GM19467 (cell line): ENCODE measurements at regions not wholly inside any gene's neighbourhood (a gene's known extent, or its start where the extent isn't known, plus 50 kb on each side); places are given as distances from the start of the nearest gene placed in this dataset.

ENCODE experiments used
- ATAC-seq: cut with Tn5 transposase; IDR thresholded peaks from one replicate; pipeline ENCODE4 v1.9.1; 2021; ENCODE audit warnings: mild to moderate bottlenecking, moderate library complexity; ENCODE audit not compliant: unreplicated experiment

DNA sequence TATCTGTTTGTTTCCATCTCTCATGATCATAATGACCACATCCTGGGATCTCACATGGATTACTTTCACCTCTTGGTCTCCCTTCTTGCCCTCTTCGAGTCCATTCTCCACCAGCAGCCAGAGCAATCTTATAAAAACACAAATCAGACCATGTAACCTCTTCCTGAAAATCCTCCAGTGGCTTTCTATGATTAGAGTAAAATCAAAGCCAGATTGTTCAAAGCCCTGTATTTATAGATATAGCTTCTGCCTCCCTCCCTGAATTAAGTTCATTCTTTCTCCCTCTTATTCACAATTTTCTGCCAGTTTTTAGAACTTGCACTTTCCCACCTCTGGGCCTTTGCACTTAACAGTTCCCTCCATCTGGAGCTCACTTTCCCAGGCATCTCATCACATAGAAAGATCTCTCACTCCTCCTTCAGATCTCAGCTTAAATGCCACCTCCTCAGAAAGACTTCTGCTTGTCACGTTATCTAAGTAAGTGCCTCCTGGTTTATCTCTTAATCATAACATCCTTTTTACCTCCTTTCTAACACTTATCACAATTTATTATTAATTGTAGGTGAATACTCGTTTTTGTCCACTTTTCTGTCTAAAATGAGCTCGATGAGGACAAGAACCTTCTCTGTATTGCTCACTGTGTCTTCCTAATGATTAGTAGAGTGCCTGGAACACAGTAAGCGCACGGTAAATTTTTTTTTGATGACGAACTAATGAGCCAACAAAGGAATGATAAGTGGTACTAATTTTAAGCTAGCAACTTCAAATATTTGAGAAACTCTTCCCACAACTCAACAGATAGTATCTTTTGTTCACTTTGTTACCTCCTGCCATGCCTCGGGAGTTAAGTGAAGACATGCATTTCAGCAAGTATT, 80.5 kb downstream of the CYB561 start:
- ATAC-seq, result no peak

DNA sequence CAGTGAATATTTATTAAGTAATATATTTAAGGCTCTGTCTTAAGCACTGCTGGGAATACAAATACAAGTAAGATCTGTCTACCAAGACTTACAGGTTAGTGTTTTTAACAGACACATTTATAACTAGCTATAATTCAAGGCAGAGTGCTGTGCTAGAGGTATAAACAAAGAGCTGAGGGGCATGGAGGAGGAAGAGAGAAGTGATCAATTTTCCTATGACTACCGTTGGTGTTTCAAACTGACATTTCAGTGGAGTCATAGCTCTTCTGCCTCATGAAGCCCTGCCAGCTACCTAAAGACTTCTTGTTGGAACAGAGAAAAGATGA, 79.9 kb downstream of the CYB561 start:
- ATAC-seq, result no peak

DNA sequence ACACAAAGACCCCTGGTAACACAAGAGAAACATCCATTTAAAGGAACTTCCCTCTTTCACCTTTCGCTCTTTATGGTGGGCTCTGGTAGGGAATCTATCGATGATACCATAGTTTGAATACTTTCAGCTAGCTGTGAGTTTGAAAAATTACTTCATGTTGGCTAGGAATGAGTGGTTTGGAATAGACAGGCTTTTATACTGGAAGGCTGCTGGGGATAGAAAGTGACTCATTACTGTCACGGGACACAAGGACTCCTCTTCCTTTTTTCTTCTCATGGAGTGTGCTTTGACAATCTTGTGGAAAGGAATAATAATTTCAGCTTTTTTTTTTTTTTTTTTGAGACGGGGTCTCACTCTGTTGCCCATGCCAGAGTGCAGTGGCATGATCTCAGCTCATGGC, 76.9 kb downstream of the CYB561 start:
- ATAC-seq, result no peak

DNA sequence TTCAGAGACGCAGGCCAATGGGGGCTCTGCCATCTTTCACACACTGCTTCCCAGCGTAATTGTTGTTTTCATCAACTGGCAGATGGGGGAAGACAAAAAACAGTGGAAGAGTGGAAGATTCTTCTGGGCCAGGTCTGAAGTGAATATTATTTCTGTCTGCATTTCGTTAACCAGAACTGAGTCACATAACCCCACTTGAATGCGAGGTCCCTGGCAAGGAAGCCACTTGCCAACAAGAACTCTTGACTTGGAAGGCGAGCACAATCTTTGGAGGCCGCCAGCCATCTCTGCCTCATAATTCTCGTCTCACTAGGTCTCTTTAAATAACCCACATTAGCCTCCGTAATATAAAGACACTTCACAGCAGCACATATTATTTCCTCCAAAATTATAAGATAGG, 75.4 kb downstream of the CYB561 start:
- no peak for ATAC-seq

DNA sequence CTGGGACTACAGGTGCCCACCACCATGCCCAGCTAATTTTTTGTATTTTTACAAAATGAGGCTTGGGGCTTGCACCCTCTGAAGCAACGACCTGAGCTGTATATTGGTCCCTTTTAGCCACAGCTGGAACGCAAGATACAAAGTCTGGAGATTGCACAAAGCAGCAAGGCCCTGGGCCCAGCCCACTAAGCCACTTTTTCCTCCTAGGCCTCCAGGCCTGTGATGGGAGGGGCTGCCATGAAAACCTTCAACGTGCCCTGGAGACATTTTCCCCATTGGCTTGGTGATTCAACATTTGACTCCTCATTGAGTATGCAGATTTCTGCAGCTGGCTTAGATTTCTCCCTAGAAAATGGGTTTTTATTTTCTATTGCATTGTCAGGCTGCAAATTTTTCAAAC, 69.2 kb downstream of the CYB561 start:
- ATAC-seq, result no peak

DNA sequence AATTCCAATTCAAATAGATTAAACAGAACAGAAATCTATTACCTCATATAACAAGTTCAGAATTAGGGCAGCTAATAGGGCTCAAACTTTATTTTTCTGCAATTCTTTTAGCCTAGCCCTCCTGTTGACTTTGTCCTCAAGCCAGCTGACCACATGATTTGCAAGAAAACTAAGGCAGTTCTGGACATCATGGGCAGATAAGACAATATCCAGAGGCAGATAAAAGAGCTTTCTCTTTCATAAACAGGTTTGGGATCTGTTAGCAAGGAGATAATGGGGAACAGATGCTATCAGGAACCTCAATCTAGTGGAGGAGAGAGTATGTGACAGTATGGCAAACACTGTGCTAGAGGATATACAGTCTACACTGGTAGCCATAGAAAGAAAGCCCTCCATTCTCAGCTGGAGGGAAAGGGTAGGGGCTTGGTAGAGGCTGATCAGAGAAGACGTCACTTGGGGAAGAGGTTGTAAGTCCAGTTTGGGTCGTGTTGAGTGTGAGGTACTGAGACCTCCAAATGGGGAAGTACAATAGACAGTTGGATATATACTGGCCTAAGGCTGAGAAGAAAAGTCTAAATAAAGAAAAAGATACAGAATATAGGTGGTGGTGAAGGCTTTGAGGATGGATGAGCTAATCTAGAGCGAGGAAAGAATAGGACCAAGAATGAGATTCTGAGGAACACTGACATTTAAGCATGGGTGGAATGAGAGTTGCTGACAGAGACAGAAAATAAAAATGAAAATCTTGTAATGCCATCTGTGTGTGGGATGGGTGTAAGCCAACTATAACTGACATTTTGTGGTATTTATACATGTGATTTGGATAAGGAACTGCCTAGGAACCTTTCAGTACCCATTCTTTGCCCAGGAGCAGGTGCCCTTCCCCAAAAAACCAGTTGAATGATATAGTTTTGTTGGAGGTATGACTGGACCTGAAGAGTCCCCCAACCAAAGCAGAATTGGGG, 67.4 kb downstream of the CYB561 start:
- no peak for ATAC-seq

DNA sequence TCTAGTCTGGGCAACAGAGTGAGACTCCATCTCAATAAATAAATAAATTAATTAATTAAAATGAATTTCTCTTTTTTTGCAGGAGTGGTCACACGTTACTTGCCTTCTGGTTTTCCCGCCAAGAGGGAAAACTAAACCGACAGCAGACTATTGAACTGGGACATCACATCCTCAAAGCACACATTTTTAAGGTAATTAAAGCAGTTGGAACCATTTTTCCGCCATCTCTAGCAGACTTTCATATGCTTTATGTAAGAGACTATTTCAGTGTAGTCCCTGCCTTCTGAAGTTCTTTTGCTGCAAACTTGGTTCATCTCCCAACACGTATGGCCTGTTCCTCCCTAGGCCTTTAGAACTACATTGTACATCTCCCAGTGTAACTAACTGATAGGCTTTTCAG, 66.5 kb downstream of the CYB561 start:
- no peak for ATAC-seq

DNA sequence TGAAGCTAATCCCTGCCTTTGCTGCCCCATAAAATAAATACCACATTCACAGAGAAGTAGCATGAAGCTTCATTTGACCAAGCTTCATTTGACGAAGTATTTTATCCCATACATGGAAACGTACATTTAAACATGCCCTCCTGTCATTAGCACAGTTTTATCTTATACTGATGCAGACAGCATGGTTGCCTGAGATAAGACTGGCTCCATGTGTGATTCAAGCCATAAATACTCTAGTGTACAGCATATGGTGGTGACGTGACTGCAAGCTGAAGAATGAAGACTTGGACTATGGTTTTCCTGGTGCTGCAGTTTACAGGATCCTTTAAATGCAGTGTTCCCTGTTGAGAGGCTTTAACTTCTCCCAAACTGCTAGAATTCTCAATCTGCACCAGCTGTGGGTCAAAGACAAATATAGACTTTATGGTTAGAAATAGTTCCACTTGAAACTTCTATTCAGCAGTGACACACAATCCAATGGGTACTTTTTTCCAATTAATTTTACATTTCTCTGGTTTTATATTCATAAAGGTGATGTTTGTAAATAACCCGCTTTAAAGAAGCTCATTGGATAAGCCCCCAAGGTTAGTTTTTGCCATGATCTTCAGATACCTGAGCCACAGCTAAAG, 64.9 kb downstream of the CYB561 start:
- no peak for ATAC-seq

DNA sequence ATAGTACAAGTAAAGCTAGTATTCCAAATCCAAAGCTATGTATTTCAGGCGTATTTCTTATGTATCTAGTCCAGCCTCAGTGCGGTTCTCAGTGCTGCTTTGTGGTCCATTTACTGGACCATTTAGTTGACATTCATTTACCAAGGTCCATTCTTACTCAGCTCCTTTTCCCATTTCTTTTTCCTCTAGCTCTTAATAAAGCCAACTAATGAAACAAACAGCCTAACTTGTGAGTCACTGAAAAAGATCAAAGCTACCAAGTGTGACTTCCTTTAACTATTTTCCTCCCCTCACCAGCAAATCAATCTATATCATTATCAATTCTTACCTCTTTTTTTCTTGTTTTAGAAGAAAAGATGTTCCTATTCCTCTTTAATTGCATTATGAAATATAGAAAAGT, 64.0 kb downstream of the CYB561 start:
- no peak for ATAC-seq
